H1 (cell line): ENCODE measurements at regions not wholly inside any gene's neighbourhood (a gene's known extent, or its start where the extent isn't known, plus 50 kb on each side); places are given as distances from the start of the nearest gene placed in this dataset.

Source experiments
- CTCF ChIA-PET: fragments of 300-600 bp; sonication (Branson Sonifier 250); formaldehyde crosslinking; loops from one replicate; lab custom pipeline; 2021; ENCODE audit not compliant: partially characterized antibody; lab: Charles Lee
- POLR2A ChIA-PET: fragments of 300-600 bp; sonication (Branson Sonifier 250); formaldehyde crosslinking; loops from one replicate; lab custom pipeline; 2021; ENCODE audit warnings: inconsistent platforms; ENCODE audit not compliant: partially characterized antibody; lab: Charles Lee
- DNase-seq, 2 experiments: peaks; one replicate each; pipeline versions ENCODE4 v3.0.0 to v3.0.0-alpha.2; 2010 to 2022; ENCODE audit warnings: low spot score in 2 of 2, low read depth in 1 of 2, mixed read lengths in 1 of 2
- FAIRE-seq: peaks from 2 replicates; lab custom pipeline; 2011; peaks lifted over from hg19 to GRCh38; lab: Jason Lieb, UNC
- H2AFZ ChIP-seq: 2 replicates; pipeline ENCODE4 v1.8.1; 2012; ENCODE audit warnings: low read length, inconsistent platforms
- H2AK5ac ChIP-seq: 2 replicates; pipeline ENCODE4 v1.6.1; 2013; ENCODE audit warnings: low read depth, low read length
- H2BK120ac ChIP-seq: replicated peaks from 2 replicates; pipeline ENCODE3; 2013; ENCODE audit warnings: low read depth, low read length, inconsistent platforms
- H2BK12ac ChIP-seq: 2 replicates; pipeline ENCODE4 v1.6.1; 2013; ENCODE audit warnings: low read depth, low read length
- H2BK15ac ChIP-seq: 2 replicates; pipeline ENCODE4 v1.6.1; 2013; ENCODE audit warnings: low read length
- H2BK20ac ChIP-seq: 2 replicates; pipeline ENCODE4 v1.6.1; 2013; ENCODE audit warnings: low read length
- H2BK5ac ChIP-seq: 2 replicates; pipeline ENCODE4 v1.6.1; 2013; ENCODE audit warnings: low read depth, low read length
- H3K14ac ChIP-seq: 2 replicates; pipeline ENCODE4 v1.6.1; 2013; ENCODE audit warnings: inconsistent platforms; ENCODE audit not compliant: insufficient read length
- H3K18ac ChIP-seq: 2 replicates; pipeline ENCODE4 v1.6.1; 2013; ENCODE audit warnings: low read length; ENCODE audit errors: extremely low read depth
- H3K23ac ChIP-seq: 2 replicates; pipeline ENCODE4 v1.6.1; 2013; ENCODE audit warnings: inconsistent platforms; ENCODE audit not compliant: insufficient read length
- H3K23me2 ChIP-seq: 2 replicates; pipeline ENCODE4 v1.6.1; 2013; ENCODE audit warnings: low read depth, low read length
- H3K27ac ChIP-seq: 2 replicates; pipeline ENCODE4 v1.6.1; 2011; ENCODE audit warnings: low read depth, low read length, inconsistent platforms
- H3K27me3 ChIP-seq, 4 experiments: replicated peaks in 1 of 4; 1 replicate in 1 of 4; 2 replicates in 3 of 4; pipeline versions ENCODE4 v1.6.1 to v1.8.1; 2011 to 2013; ENCODE audit warnings: low read length in 3 of 4, mild to moderate bottlenecking in 3 of 4, inconsistent platforms in 2 of 4, mixed read lengths in 2 of 4, moderate library complexity in 1 of 4; ENCODE audit not compliant: control insufficient read depth in 3 of 4, insufficient read depth in 3 of 4; ENCODE audit errors: extremely low read depth in 1 of 4
- H3K36me3 ChIP-seq, 4 experiments: 2 replicates each; pipeline versions ENCODE4 v1.6.1 to v1.8.1; 2011 to 2013; ENCODE audit warnings: mild to moderate bottlenecking in 4 of 4, low read length in 3 of 4, moderate library complexity in 2 of 4, control low read depth in 1 of 4, inconsistent platforms in 1 of 4; ENCODE audit not compliant: insufficient read depth in 4 of 4, control insufficient read depth in 2 of 4
- H3K4ac ChIP-seq: replicated peaks from 2 replicates; pipeline ENCODE3; 2013; ENCODE audit warnings: low read length, low read depth, mixed read lengths, inconsistent platforms; ENCODE audit not compliant: insufficient read length
- H3K4me1 ChIP-seq, 4 experiments: replicated peaks in 1 of 4; 1 replicate in 1 of 4; 2 replicates in 3 of 4; pipeline versions ENCODE4 v1.6.1 to v1.8.1; 2011 to 2013; ENCODE audit warnings: low read length in 3 of 4, inconsistent platforms in 2 of 4, mixed read lengths in 1 of 4; ENCODE audit not compliant: insufficient read depth in 4 of 4, control insufficient read depth in 3 of 4
- H3K4me2 ChIP-seq, 2 experiments: 2 replicates each; pipeline versions ENCODE4 v1.6.1 to v1.8.1; 2011 to 2013; ENCODE audit warnings: low read depth in 2 of 2, low read length in 2 of 2, control low read depth in 1 of 2, inconsistent platforms in 1 of 2, mild to moderate bottlenecking in 1 of 2; ENCODE audit not compliant: insufficient read depth in 1 of 2
- H3K4me3 ChIP-seq, 4 experiments: fragments of 200-600, 300-600 bp in 1 of 4; sonication (generic), shearing (Covaris generic), sonication (Bioruptor Twin) in 1 of 4; 2 replicates each; pipeline versions ENCODE4 v1.5.1 to v1.8.1; 2011 to 2016; ENCODE audit warnings: low read length in 4 of 4, low read depth in 3 of 4, control low read depth in 2 of 4, inconsistent platforms in 2 of 4, mild to moderate bottlenecking in 2 of 4, mixed read lengths in 1 of 4, moderate library complexity in 1 of 4; ENCODE audit not compliant: insufficient read depth in 2 of 4; ENCODE audit errors: extremely low read depth in 1 of 4
- H3K56ac ChIP-seq: replicated peaks from 2 replicates; pipeline ENCODE3; 2013; ENCODE audit warnings: low read depth, mild to moderate bottlenecking, mixed read lengths, low read length, inconsistent platforms; ENCODE audit not compliant: insufficient read length
- H3K79me1 ChIP-seq: 2 replicates; pipeline ENCODE4 v1.6.1; 2013; ENCODE audit warnings: low read depth, low read length, control low read depth
- H3K79me2 ChIP-seq, 2 experiments: 2 replicates each; pipeline versions ENCODE4 v1.6.1 to v1.8.1; 2012 to 2013; ENCODE audit warnings: low read length in 2 of 2, mild to moderate bottlenecking in 2 of 2, inconsistent platforms in 1 of 2; ENCODE audit not compliant: insufficient read depth in 2 of 2, control insufficient read depth in 1 of 2
- H3K9ac ChIP-seq, 4 experiments: replicated peaks in 1 of 4; 1 replicate in 1 of 4; 2 replicates in 3 of 4; pipeline versions ENCODE4 v1.6.1 to v1.8.1; 2011 to 2013; ENCODE audit warnings: low read depth in 3 of 4, low read length in 3 of 4, control low read depth in 2 of 4, mild to moderate bottlenecking in 2 of 4, moderate library complexity in 2 of 4, inconsistent platforms in 1 of 4; ENCODE audit errors: extremely low read depth in 1 of 4
- H3K9me3 ChIP-seq, 2 experiments: 2 replicates each; pipeline versions ENCODE4 v1.6.1 to v1.8.1; 2012 to 2013; ENCODE audit warnings: mild to moderate bottlenecking in 2 of 2, moderate library complexity in 2 of 2, control low read depth in 1 of 2, inconsistent platforms in 1 of 2, low read depth in 1 of 2, low read length in 1 of 2, mixed read lengths in 1 of 2; ENCODE audit not compliant: insufficient read depth in 2 of 2
- H4K20me1 ChIP-seq, 2 experiments: replicated peaks in 1 of 2; 2 replicates each; pipeline versions ENCODE3 to v1.8.1; 2011 to 2013; ENCODE audit warnings: inconsistent platforms in 2 of 2, low read length in 2 of 2, mild to moderate bottlenecking in 1 of 2; ENCODE audit not compliant: insufficient read depth in 2 of 2, control insufficient read depth in 1 of 2
- H4K5ac ChIP-seq: 2 replicates; pipeline ENCODE4 v1.6.1; 2013; ENCODE audit warnings: low read length, low read depth, mixed read lengths, inconsistent platforms; ENCODE audit not compliant: insufficient read length
- H4K8ac ChIP-seq: 2 replicates; pipeline ENCODE4 v1.8.0; 2013; ENCODE audit warnings: mild to moderate bottlenecking, moderate library complexity, low read length, inconsistent platforms; ENCODE audit not compliant: insufficient read depth; ENCODE audit errors: extremely low read depth
- H4K91ac ChIP-seq: replicated peaks from 2 replicates; pipeline ENCODE3; 2013; ENCODE audit warnings: low read length, mixed read lengths, inconsistent platforms; ENCODE audit not compliant: insufficient read length
- BCL11A ChIP-seq, 2 experiments: IDR thresholded peaks; one replicate each; pipeline ENCODE4 v1.6.1; 2011; ENCODE audit warnings: low read depth in 2 of 2, low read length in 2 of 2, mild to moderate bottlenecking in 2 of 2
- KDM1A ChIP-seq: fragments of 200-600, 300-600 bp; sonication (generic); IDR thresholded peaks from 2 replicates; pipeline ENCODE4 v1.7.1; 2016; ENCODE audit warnings: mild to moderate bottlenecking, low read length, borderline replicate concordance
- RXRA ChIP-seq: IDR thresholded peaks from 2 replicates; pipeline ENCODE4 v1.6.1; 2011; ENCODE audit warnings: low read depth, mild to moderate bottlenecking, low read length, moderate library complexity; ENCODE audit not compliant: insufficient read depth
- SIRT6 ChIP-seq: IDR thresholded peaks from one replicate; pipeline ENCODE4 v1.7.1; 2012; ENCODE audit warnings: low read length, inconsistent platforms
- YY1 ChIP-seq: IDR thresholded peaks from 2 replicates; pipeline ENCODE4 v1.6.1; 2011; ENCODE audit warnings: low read depth, mild to moderate bottlenecking, low read length
- WGBS, 2 experiments: shearing (Covaris generic) in 1 of 2; methylation state at CpG; one replicate each; pipeline versions ENCODE4 v1.1.6 to v1.1.7; 2013 to 2015; ENCODE audit warnings: low lambda C conversion rate in 2 of 2, mixed read lengths in 2 of 2, inconsistent platforms in 1 of 2, low coverage in 1 of 2, missing lambda C conversion rate in 1 of 2; ENCODE audit not compliant: insufficient replicate concordance in 2 of 2, insufficient coverage in 1 of 2, insufficient read length in 1 of 2; ENCODE audit errors: extremely low coverage in 1 of 2, missing lambda C conversion rate in 1 of 2; 5-methylcytosine and 5-hydroxymethylcytosine counted together

GRCh38 chr10:8992009-8992408, 937.5 kb downstream of the GATA3 start:
- no peak overlapping the region for H3K56ac ChIP-seq
- H2BK5ac ChIP-seq, result no peak overlapping the region
- no peaks in the 10 kb centered on the region for H3K27me3 ChIP-seq
- H4K91ac ChIP-seq, result no peak overlapping the region
- no peak overlapping the region for H3K18ac ChIP-seq
- WGBS, 2 experiments, result 93% methylated on average over 1 of the region's 1 CpG; no CpG with 5 or more reads in 1 of the 2 experiments
- FAIRE-seq, result no peak
- no peak overlapping the region for H3K4me3 ChIP-seq
- no peak for TF ChIP-seq KDM1A
- no peak for TF ChIP-seq YY1
- TF ChIP-seq BCL11A (IDR thresholded peaks at IDR 0.05; ENCODE audit: low read depth in 2 of 2, low read length in 2 of 2), result no peak
- TF ChIP-seq SIRT6, result no peak
- no peak for TF ChIP-seq RXRA
- no peak overlapping the region for H2BK12ac ChIP-seq
- H4K8ac ChIP-seq, result no peak overlapping the region
- H3K27ac ChIP-seq, result no peak overlapping the region
- DNase-seq, result no peak
- no peak overlapping the region for H2AK5ac ChIP-seq
- no peaks in the 10 kb centered on the region for H3K9me3 ChIP-seq
- no peaks in the 10 kb centered on the region for H3K79me2 ChIP-seq
- no peak overlapping the region for H2BK20ac ChIP-seq
- no peak overlapping the region for H4K5ac ChIP-seq
- no peaks in the 10 kb centered on the region for H3K4me1 ChIP-seq
- ChIA-PET POLR2A (no interaction called here), CTCF (no interaction called here)
- no peaks in the 10 kb centered on the region for H4K20me1 ChIP-seq
- H3K79me1 ChIP-seq, result no peaks in the 10 kb centered on the region
- no peak overlapping the region for H3K4ac ChIP-seq
- H3K14ac ChIP-seq, result no peak overlapping the region
- H3K23ac ChIP-seq, result no peak overlapping the region
- H3K36me3 ChIP-seq, result no peaks in the 10 kb centered on the region
- H2BK120ac ChIP-seq, result no peak overlapping the region
- H3K9ac ChIP-seq, result no peak overlapping the region
- no peaks in the 10 kb centered on the region; the same call in 1 of the 2 replicates for H3K23me2 ChIP-seq
- H3K4me2 ChIP-seq, result no peak overlapping the region
- no peak overlapping the region for H2AFZ ChIP-seq
- no peak overlapping the region for H2BK15ac ChIP-seq
